CD4-positive, alpha-beta T cell (primary cell): ENCODE measurements at regions not wholly inside any gene's neighbourhood (a gene's known extent, or its start where the extent isn't known, plus 50 kb on each side); places are given as distances from the start of the nearest gene placed in this dataset.
"Not testable (repeated sequence)": the region's sequence is repeated elsewhere in the genome, so short reads cannot be mapped to it uniquely, and the experiment has no call there.

ENCODE experiments used
- ATAC-seq: fragments of 200-7000 bp; cut with Tn5 transposase; one replicate; pipeline ENCODE4 v1.10.0; 2022; ENCODE audit warnings: mild to moderate bottlenecking; ENCODE audit not compliant: poor library complexity
- CTCF ChIA-PET: fragments of 350-600 bp; sonication (Branson Sonifier 250); formaldehyde crosslinking; loops from one replicate; lab custom pipeline; 2021; ENCODE audit warnings: antibody characterized with exemption, inconsistent platforms; lab: Charles Lee
- POLR2A ChIA-PET: fragments of 350-600 bp; sonication (Branson Sonifier 250); formaldehyde crosslinking; loops from one replicate; lab custom pipeline; 2021; ENCODE audit warnings: antibody characterized with exemption, inconsistent platforms; lab: Charles Lee
- DNase-seq, 14 experiments: peaks; one replicate each; pipeline ENCODE4 v3.0.0-alpha.2; 2013 to 2020; ENCODE audit warnings: mixed read lengths in 2 of 14
- H3K27ac ChIP-seq, 2 donors: one replicate each; pipeline versions ENCODE4 v1.5.1 to v1.7.0; 2013; ENCODE audit warnings: low read length in 2 of 2, low read depth in 1 of 2, mild to moderate bottlenecking in 1 of 2
- H3K27me3 ChIP-seq, 2 experiments: 1 replicate in 1 of 2; 2 replicates in 1 of 2; pipeline versions ENCODE4 v1.6.1 to v1.7.0; 2013; ENCODE audit warnings: low read length in 2 of 2, control low read depth in 1 of 2, mild to moderate bottlenecking in 1 of 2, moderate library complexity in 1 of 2; ENCODE audit not compliant: insufficient read depth in 2 of 2, control insufficient read depth in 1 of 2
- H3K36me3 ChIP-seq: one replicate; pipeline ENCODE4 v1.6.1; 2013; ENCODE audit warnings: low read length, control low read depth; ENCODE audit not compliant: insufficient read depth
- H3K4me1 ChIP-seq: one replicate; pipeline ENCODE4 v1.6.1; 2013; ENCODE audit warnings: low read length, control low read depth; ENCODE audit not compliant: insufficient read depth
- H3K4me3 ChIP-seq: one replicate; pipeline ENCODE4 v1.5.1; 2013; ENCODE audit warnings: mild to moderate bottlenecking, low read length, moderate library complexity
- H3K9me3 ChIP-seq, 2 experiments: 1 replicate in 1 of 2; 2 replicates in 1 of 2; pipeline versions ENCODE4 v1.6.1 to v1.7.0; 2013; ENCODE audit warnings: low read length in 2 of 2, mild to moderate bottlenecking in 2 of 2, control low read depth in 1 of 2, moderate library complexity in 1 of 2; ENCODE audit not compliant: control insufficient read depth in 1 of 2, insufficient read depth in 1 of 2
- H3K27ac Mint-ChIP-seq: one replicate; pipeline ENCODE4 v1.8.0; 2020; ENCODE audit warnings: mixed read lengths
- H3K27me3 Mint-ChIP-seq: one replicate; pipeline ENCODE4 v1.8.0; 2021; ENCODE audit warnings: mixed read lengths
- H3K36me3 Mint-ChIP-seq: one replicate; pipeline ENCODE4 v1.8.0; 2021; ENCODE audit warnings: low read depth, mixed read lengths
- H3K4me1 Mint-ChIP-seq: one replicate; pipeline ENCODE4 v1.8.0; 2021; ENCODE audit warnings: low read depth, mixed read lengths
- H3K4me3 Mint-ChIP-seq: one replicate; pipeline ENCODE4 v1.8.0; 2020; ENCODE audit warnings: mild to moderate bottlenecking, mixed read lengths
- H3K9me3 Mint-ChIP-seq: one replicate; pipeline ENCODE4 v1.8.0; 2020; ENCODE audit warnings: mixed read lengths
- CTCF ChIP-seq: fragments of 200-600 bp; IDR thresholded peaks from one replicate; pipeline ENCODE4 v1.8.0; 2022; ENCODE audit warnings: antibody characterized with exemption, mild to moderate bottlenecking
- intact Hi-C, 2 experiments: fragments of 100-400 bp; cut with DNase I in 1 of 2; cut with micrococcal nuclease in 1 of 2; formaldehyde crosslinking; loops; one replicate each; pipeline versions ENCODE4 v1.15.1 to v1.9.0; 2023 to 2025; cut with DNase I, micrococcal nuclease

DNA sequence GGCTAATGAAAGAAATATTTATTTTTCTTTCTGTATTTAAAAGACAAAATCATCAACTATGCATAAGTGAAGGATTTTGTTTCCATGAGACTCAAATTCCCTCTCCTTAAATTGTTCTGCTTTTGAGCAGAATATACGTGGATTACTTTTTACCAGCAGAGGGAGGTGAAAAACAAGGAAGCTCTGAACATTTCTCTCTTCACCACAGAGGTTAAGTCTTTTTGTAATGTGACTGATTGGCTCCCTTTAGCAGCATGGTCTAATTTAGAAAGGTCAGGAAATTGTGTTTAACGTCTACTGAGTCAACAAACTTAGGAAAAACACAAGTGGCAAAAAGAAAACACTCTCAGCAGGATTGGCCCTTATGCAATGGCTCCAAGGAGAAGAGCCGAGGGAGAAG is 55.1 kb upstream of the F9 start:
- no peak overlapping the region for H3K27ac Mint-ChIP-seq
- H3K4me1 ChIP-seq: no peaks in the 10 kb centered on the region
- TF ChIP-seq CTCF: no peak

DNA sequence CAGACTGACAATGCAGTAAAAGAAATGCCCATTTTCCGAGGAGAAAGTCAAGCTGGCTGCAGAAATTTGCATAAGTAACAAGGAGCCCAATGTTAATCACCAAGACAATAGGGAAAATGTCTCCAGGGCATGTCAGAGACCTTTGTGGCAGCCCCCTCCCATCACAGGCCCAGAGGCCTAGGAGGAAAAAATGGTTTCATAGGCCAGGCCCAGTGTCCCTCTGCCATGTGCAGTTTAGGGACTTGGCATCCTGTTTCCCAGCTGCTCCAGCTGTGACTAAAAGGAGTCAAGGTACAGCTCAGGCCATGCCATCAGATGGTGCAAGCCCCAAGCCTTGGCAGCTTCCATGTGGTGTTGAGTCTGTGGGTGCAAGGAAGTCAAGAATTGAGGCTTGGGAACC is 68.6 kb upstream of the F9 start:
- H3K4me3 ChIP-seq, POLR2A ChIA-PET, H3K36me3 Mint-ChIP-seq, H3K4me1 Mint-ChIP-seq, H3K27ac Mint-ChIP-seq, H3K36me3 ChIP-seq, H3K4me3 Mint-ChIP-seq, H3K27ac ChIP-seq, H3K9me3 Mint-ChIP-seq, ATAC-seq, H3K4me1 ChIP-seq, H3K27me3 Mint-ChIP-seq, intact Hi-C loops, H3K27me3 ChIP-seq, DNase-seq, CTCF ChIA-PET, H3K9me3 ChIP-seq: not testable (repeated sequence)

More for the DNA sequence above, 55.1 kb upstream of the F9 start:
- no peak overlapping the region for H3K4me3 ChIP-seq
- H3K9me3 ChIP-seq: no peaks in the 10 kb centered on the region
- intact Hi-C loops: no loop called here
- ChIA-PET POLR2A (no interaction called here), CTCF (no interaction called here)
- Mint-ChIP-seq H3K27me3 (no peaks in the 10 kb centered on the region), H3K4me1 (no peaks in the 10 kb centered on the region), H3K36me3 (no peaks in the 10 kb centered on the region), H3K9me3 (no peaks in the 10 kb centered on the region), H3K4me3 (no peak overlapping the region)
- DNase-seq (no peak), ATAC-seq (no peak)
- H3K27ac ChIP-seq: no peak overlapping the region
- no peaks in the 10 kb centered on the region for H3K36me3 ChIP-seq
- H3K27me3 ChIP-seq: no peaks in the 10 kb centered on the region

DNA sequence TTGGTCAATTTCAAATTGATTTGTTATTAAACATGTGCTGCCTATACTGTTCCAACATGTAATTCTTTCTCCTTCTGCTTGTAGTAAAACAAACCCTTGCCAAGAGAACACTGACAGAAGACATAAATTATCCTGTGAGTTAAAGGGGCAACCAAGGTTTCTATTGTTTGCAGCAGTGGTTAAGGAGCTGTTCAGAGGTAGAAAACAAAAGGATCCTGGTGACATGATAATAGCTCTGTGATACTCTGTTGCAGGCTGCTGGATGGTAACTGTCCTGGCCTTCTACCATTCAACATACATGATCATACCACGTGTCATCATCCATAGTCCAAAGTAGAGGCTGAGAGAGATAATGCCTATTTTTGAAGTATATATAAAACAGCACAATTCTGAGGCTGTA is 75.8 kb upstream of the F9 start:
- no peaks in the 10 kb centered on the region for H3K27me3 ChIP-seq
- TF ChIP-seq CTCF: no peak
- Mint-ChIP-seq H3K27ac (no peak overlapping the region), H3K4me1 (no peaks in the 10 kb centered on the region), H3K36me3 (no peaks in the 10 kb centered on the region), H3K27me3 (no peaks in the 10 kb centered on the region), H3K4me3 (no peak overlapping the region), H3K9me3 (no peaks in the 10 kb centered on the region)
- DNase-seq (no peak), ATAC-seq (no peak)
- no peak overlapping the region for H3K27ac ChIP-seq
- POLR2A ChIA-PET: no interaction called here
- H3K4me1 ChIP-seq: no peaks in the 10 kb centered on the region
- H3K36me3 ChIP-seq: no peaks in the 10 kb centered on the region
- CTCF ChIA-PET: no interaction called here
- intact Hi-C loops: no loop called here
- no peak overlapping the region for H3K4me3 ChIP-seq
- H3K9me3 ChIP-seq: no peaks in the 10 kb centered on the region

GRCh38 chrX:139448996-139449395 is 81.5 kb upstream of the F9 start:
- DNase-seq (no peak), ATAC-seq (no peak)
- Mint-ChIP-seq H3K27ac (no peak overlapping the region), H3K4me3 (no peak overlapping the region), H3K4me1 (no peaks in the 10 kb centered on the region), H3K36me3 (no peaks in the 10 kb centered on the region), H3K27me3 (no peaks in the 10 kb centered on the region), H3K9me3 (peaks cover 4% of the 10 kb centered on the region)
- Histone ChIP-seq H3K4me3 (no peak overlapping the region), H3K4me1 (no peaks in the 10 kb centered on the region), H3K36me3 (no peaks in the 10 kb centered on the region), H3K9me3 (peaks cover 0 to 4% of the 10 kb centered on the region in 2 experiments), H3K27ac (no peak overlapping the region), H3K27me3 (no peaks in the 10 kb centered on the region)
- intact Hi-C loops: no loop called here
- ChIA-PET CTCF (no interaction called here), POLR2A (no interaction called here)
- no peak for TF ChIP-seq CTCF
